ENCODE measurements at regions not wholly inside any gene's neighbourhood (a gene's known extent, or its start where the extent isn't known, plus 50 kb on each side); places are given as distances from the start of the nearest gene placed in this dataset.

- intact Hi-C loops (cut with DNase I): no loop called here
- no peaks in the 10 kb centered on the region for H3K4me1 ChIP-seq
- no peak overlapping the region for H3K27ac ChIP-seq
- H3K4me3 ChIP-seq: no peak overlapping the region
- no peaks in the 10 kb centered on the region for H3K36me3 ChIP-seq
- DNase-seq (no peak), ATAC-seq (no peak)
- no peak for TF ChIP-seq CTCF (IDR thresholded peaks at IDR 0.05)
- no peaks in the 10 kb centered on the region for H3K27me3 ChIP-seq (ENCODE audit: low read depth)
- H3K9me3 ChIP-seq: peaks cover 6% of the 10 kb centered on the region
Measured at GRCh38 chr4:131052646-131053045, 1956.7 kb downstream of the C4orf33 start.

- Histone ChIP-seq H3K27ac (no peak overlapping the region), H3K4me1 (no peaks in the 10 kb centered on the region), H3K27me3 (ENCODE audit: low read depth) (no peaks in the 10 kb centered on the region), H3K4me3 (no peak overlapping the region), H3K9me3 (peaks cover 6% of the 10 kb centered on the region), H3K36me3 (no peaks in the 10 kb centered on the region)
- ATAC-seq (no peak), DNase-seq (no peak)
- intact Hi-C loops (cut with DNase I): no loop called here
- no peak for TF ChIP-seq CTCF (IDR thresholded peaks at IDR 0.05)
Measured at GRCh38 chr4:131054489-131055019, 1958.6 kb downstream of the C4orf33 start.

GRCh38 chr4:131061734-131062133 lies 1965.8 kb downstream of the C4orf33 start:
- H3K36me3 ChIP-seq: no peaks in the 10 kb centered on the region
- peaks cover 14% of the 10 kb centered on the region for H3K9me3 ChIP-seq
- H3K27ac ChIP-seq: no peak overlapping the region
- intact Hi-C loops (cut with DNase I): no loop called here
- H3K27me3 ChIP-seq (ENCODE audit: low read depth): no peaks in the 10 kb centered on the region
- no peaks in the 10 kb centered on the region for H3K4me1 ChIP-seq
- ATAC-seq (no peak), DNase-seq (no peak)
- no peak overlapping the region for H3K4me3 ChIP-seq
- no peak for TF ChIP-seq CTCF (IDR thresholded peaks at IDR 0.05)

- intact Hi-C loops (cut with DNase I): no loop called here
- no peaks in the 10 kb centered on the region for H3K4me1 ChIP-seq
- H3K27me3 ChIP-seq (ENCODE audit: low read depth): no peaks in the 10 kb centered on the region
- peak in 1 of 2 donors; percentile 35 for ATAC-seq
- no peak overlapping the region for H3K4me3 ChIP-seq
- H3K27ac ChIP-seq: no peak overlapping the region
- no peak for TF ChIP-seq CTCF (IDR thresholded peaks at IDR 0.05)
- no peaks in the 10 kb centered on the region for H3K36me3 ChIP-seq
- peaks cover 14% of the 10 kb centered on the region for H3K9me3 ChIP-seq
- DNase-seq: no peak
Measured at GRCh38 chr4:131063878-131064277, 1967.9 kb downstream of the C4orf33 start.

- Histone ChIP-seq H3K4me1 (no peaks in the 10 kb centered on the region), H3K36me3 (no peaks in the 10 kb centered on the region), H3K27me3 (ENCODE audit: low read depth) (no peaks in the 10 kb centered on the region), H3K27ac (no peak overlapping the region), H3K9me3 (no peaks in the 10 kb centered on the region), H3K4me3 (no peak overlapping the region)
- no peak for DNase-seq
- TF ChIP-seq CTCF (IDR thresholded peaks at IDR 0.05): no peak
- intact Hi-C loops (cut with DNase I): no loop called here
- ATAC-seq: no peak
Measured at GRCh38 chr4:131081069-131081468, 1985.1 kb downstream of the C4orf33 start.

GRCh38 chr4:131084997-131085396 lies 1989.0 kb downstream of the C4orf33 start:
- ATAC-seq (no peak), DNase-seq (no peak)
- no peak for TF ChIP-seq CTCF (IDR thresholded peaks at IDR 0.05)
- Histone ChIP-seq H3K4me3 (no peak overlapping the region), H3K36me3 (no peaks in the 10 kb centered on the region), H3K4me1 (no peaks in the 10 kb centered on the region), H3K27ac (no peak overlapping the region), H3K9me3 (no peaks in the 10 kb centered on the region), H3K27me3 (ENCODE audit: low read depth) (no peaks in the 10 kb centered on the region)
- intact Hi-C loops (cut with DNase I): no loop called here

Measured in lower lobe of right lung (tissue), 2 donors.